ENCODE measurements at regions not wholly inside any gene's neighbourhood (a gene's known extent, or its start where the extent isn't known, plus 50 kb on each side); places are given as distances from the start of the nearest gene placed in this dataset.

- Histone ChIP-seq H3K27ac (ENCODE audit: low read depth, low read length) (no peak overlapping the region), H3K4me3 (ENCODE audit: low read depth, low read length) (no peak overlapping the region), H3K36me3 (ENCODE audit: insufficient read depth, low read length) (no peaks in the 10 kb centered on the region), H2AFZ (ENCODE audit: low read length, unreplicated experiment) (no peak overlapping the region), H3K27me3 (ENCODE audit: insufficient read depth, low read length) (peaks cover 7% of the 10 kb centered on the region), H3K4me1 (ENCODE audit: control insufficient read depth, insufficient read depth, low read length, unreplicated experiment) (no peaks in the 10 kb centered on the region), H3K79me2 (ENCODE audit: control insufficient read depth, insufficient read depth, low read length, unreplicated experiment) (no peaks in the 10 kb centered on the region)
These were observed 139.0 kb upstream of the HNRNPA3 start for GRCh38 chr2:177073611-177074010.

- Histone ChIP-seq H3K79me2 (ENCODE audit: control insufficient read depth, insufficient read depth, low read length, unreplicated experiment) (no peaks in the 10 kb centered on the region), H3K4me1 (ENCODE audit: control insufficient read depth, insufficient read depth, low read length, unreplicated experiment) (no peaks in the 10 kb centered on the region), H3K27ac (ENCODE audit: low read depth, low read length) (no peak overlapping the region), H2AFZ (ENCODE audit: low read length, unreplicated experiment) (no peak overlapping the region), H3K4me3 (ENCODE audit: low read depth, low read length) (no peak overlapping the region), H3K27me3 (ENCODE audit: insufficient read depth, low read length) (peaks cover 7% of the 10 kb centered on the region), H3K36me3 (ENCODE audit: insufficient read depth, low read length) (no peaks in the 10 kb centered on the region)
These were observed 138.4 kb upstream of the HNRNPA3 start for GRCh38 chr2:177074099-177074710.

DNA sequence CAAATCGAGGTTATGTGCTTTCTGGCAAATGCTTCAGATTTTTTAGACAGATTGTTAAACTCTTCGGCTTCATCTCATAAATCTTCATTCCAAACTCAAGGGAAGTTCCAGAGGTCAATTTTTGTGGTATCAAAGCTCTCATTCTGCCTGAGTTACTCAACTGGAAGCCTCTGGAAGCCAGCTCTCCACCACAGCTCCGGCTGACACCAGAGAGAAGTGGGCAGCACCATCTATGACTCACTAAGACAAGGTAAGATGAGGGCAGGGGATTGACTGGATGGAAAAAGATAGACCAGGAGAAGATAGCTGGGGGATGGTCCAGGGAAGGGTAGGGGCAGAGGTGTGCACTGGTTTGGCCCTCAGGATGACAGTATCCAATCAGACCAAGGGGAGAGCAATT is 137.3 kb upstream of the HNRNPA3 start:
- H2AFZ ChIP-seq (ENCODE audit: low read length, unreplicated experiment): no peak overlapping the region
- no peak overlapping the region for H3K4me3 ChIP-seq (ENCODE audit: low read depth, low read length)
- H3K36me3 ChIP-seq (ENCODE audit: insufficient read depth, low read length): no peaks in the 10 kb centered on the region
- no peaks in the 10 kb centered on the region for H3K79me2 ChIP-seq (ENCODE audit: control insufficient read depth, insufficient read depth, low read length, unreplicated experiment)
- no peak overlapping the region for H3K27ac ChIP-seq (ENCODE audit: low read depth, low read length)
- H3K27me3 ChIP-seq (ENCODE audit: insufficient read depth, low read length): peaks cover 7% of the 10 kb centered on the region
- no peaks in the 10 kb centered on the region for H3K4me1 ChIP-seq (ENCODE audit: control insufficient read depth, insufficient read depth, low read length, unreplicated experiment)

- Histone ChIP-seq H3K4me3 (ENCODE audit: low read depth, low read length) (no peak overlapping the region), H3K27ac (ENCODE audit: low read depth, low read length) (no peak overlapping the region), H3K27me3 (ENCODE audit: insufficient read depth, low read length) (peaks cover 15% of the 10 kb centered on the region), H2AFZ (ENCODE audit: low read length, unreplicated experiment) (no peak overlapping the region), H3K79me2 (ENCODE audit: control insufficient read depth, insufficient read depth, low read length, unreplicated experiment) (no peaks in the 10 kb centered on the region), H3K4me1 (ENCODE audit: control insufficient read depth, insufficient read depth, low read length, unreplicated experiment) (no peaks in the 10 kb centered on the region), H3K36me3 (ENCODE audit: insufficient read depth, low read length) (no peaks in the 10 kb centered on the region)
These were observed 135.9 kb upstream of the HNRNPA3 start for GRCh38 chr2:177076636-177077179.

GRCh38 chr2:177077778-177078177 is 134.8 kb upstream of the HNRNPA3 start:
- H3K27ac ChIP-seq (ENCODE audit: low read depth, low read length): no peak overlapping the region
- H3K36me3 ChIP-seq (ENCODE audit: insufficient read depth, low read length): no peaks in the 10 kb centered on the region
- no peak overlapping the region for H3K4me3 ChIP-seq (ENCODE audit: low read depth, low read length)

DNA sequence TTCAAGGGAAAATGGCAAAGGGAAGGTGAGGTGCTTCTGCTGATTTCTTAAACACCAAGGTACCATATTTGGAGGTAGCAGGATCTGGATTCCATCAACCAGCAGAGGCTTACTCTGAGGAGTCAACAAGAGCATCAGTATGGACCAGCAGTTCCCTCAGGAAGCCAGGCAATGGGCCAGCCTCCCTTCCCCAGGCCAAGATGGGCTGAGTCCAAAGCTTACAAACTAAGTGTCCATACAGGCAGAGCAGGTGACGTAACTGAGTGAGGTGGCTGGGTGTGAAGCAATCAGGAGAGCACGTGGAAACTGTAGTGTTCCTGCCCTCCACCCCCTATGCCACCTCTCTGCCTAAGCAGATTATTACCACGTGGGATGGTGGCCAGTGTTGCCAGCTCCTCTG is 134.2 kb upstream of the HNRNPA3 start:
- Histone ChIP-seq H2AFZ (ENCODE audit: low read length, unreplicated experiment) (no peak overlapping the region), H3K36me3 (ENCODE audit: insufficient read depth, low read length) (no peaks in the 10 kb centered on the region), H3K27ac (ENCODE audit: low read depth, low read length) (no peak overlapping the region), H3K27me3 (ENCODE audit: insufficient read depth, low read length) (peaks cover 12% of the 10 kb centered on the region), H3K4me3 (ENCODE audit: low read depth, low read length) (no peak overlapping the region), H3K79me2 (ENCODE audit: control insufficient read depth, insufficient read depth, low read length, unreplicated experiment) (no peaks in the 10 kb centered on the region), H3K4me1 (ENCODE audit: control insufficient read depth, insufficient read depth, low read length, unreplicated experiment) (no peaks in the 10 kb centered on the region)

More at GRCh38 chr2:177077778-177078177, 134.8 kb upstream of the HNRNPA3 start:
- H3K79me2 ChIP-seq (ENCODE audit: control insufficient read depth, insufficient read depth, low read length, unreplicated experiment): no peaks in the 10 kb centered on the region
- H2AFZ ChIP-seq (ENCODE audit: low read length, unreplicated experiment): no peak overlapping the region
- H3K4me1 ChIP-seq (ENCODE audit: control insufficient read depth, insufficient read depth, low read length, unreplicated experiment): no peaks in the 10 kb centered on the region
- peaks cover 17% of the 10 kb centered on the region for H3K27me3 ChIP-seq (ENCODE audit: insufficient read depth, low read length)

DNA sequence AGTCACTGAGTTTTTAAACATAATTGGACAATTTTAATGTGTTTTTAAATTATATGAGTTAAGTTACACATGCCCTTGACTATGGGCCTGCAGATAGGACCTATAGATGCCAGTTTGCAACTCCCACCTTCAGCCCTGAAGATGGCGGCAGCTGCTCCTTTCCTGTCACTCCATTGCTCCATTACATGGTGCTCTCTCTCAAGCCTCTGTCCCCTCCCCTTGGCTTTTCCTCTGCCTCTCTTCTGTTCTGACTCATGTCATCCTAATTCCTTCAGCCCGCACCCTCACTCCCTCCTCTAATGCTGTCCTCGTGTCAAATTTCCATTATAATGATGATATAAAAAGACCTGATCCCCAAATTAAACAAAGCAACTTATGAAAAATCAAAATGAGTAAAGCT is 133.7 kb upstream of the HNRNPA3 start:
- Histone ChIP-seq H2AFZ (ENCODE audit: low read length, unreplicated experiment) (no peak overlapping the region), H3K79me2 (ENCODE audit: control insufficient read depth, insufficient read depth, low read length, unreplicated experiment) (no peaks in the 10 kb centered on the region), H3K4me1 (ENCODE audit: control insufficient read depth, insufficient read depth, low read length, unreplicated experiment) (no peaks in the 10 kb centered on the region), H3K27me3 (ENCODE audit: insufficient read depth, low read length) (peaks cover 12% of the 10 kb centered on the region), H3K36me3 (ENCODE audit: insufficient read depth, low read length) (no peaks in the 10 kb centered on the region), H3K4me3 (ENCODE audit: low read depth, low read length) (no peak overlapping the region), H3K27ac (ENCODE audit: low read depth, low read length) (no peak overlapping the region)

- Histone ChIP-seq H3K4me1 (ENCODE audit: control insufficient read depth, insufficient read depth, low read length, unreplicated experiment) (no peaks in the 10 kb centered on the region), H3K4me3 (ENCODE audit: low read depth, low read length) (no peak overlapping the region), H2AFZ (ENCODE audit: low read length, unreplicated experiment) (no peak overlapping the region), H3K36me3 (ENCODE audit: insufficient read depth, low read length) (no peaks in the 10 kb centered on the region), H3K79me2 (ENCODE audit: control insufficient read depth, insufficient read depth, low read length, unreplicated experiment) (no peaks in the 10 kb centered on the region), H3K27me3 (ENCODE audit: insufficient read depth, low read length) (peaks cover 19% of the 10 kb centered on the region), H3K27ac (ENCODE audit: low read depth, low read length) (no peak overlapping the region)
These were observed 131.8 kb upstream of the HNRNPA3 start for GRCh38 chr2:177080746-177081284.

DNA sequence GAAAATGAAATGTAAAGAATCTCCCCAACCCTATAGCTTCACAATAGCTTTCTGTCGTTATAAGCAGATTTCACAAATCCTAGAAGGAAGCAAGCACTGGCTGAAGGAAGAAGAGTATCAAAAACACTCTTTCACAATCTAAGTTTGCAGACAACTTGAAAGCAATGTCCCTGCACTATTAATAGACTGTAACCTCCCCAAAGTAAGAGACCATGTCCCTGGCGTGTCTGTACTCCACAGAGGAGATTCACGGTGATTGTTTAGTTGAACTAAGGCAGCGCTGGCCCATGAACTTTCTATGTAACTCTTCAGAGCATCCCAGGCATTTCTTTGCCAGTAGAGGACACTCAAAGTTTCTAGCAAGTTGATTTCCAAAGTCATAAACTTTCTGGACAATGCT is 128.0 kb upstream of the HNRNPA3 start:
- no peaks in the 10 kb centered on the region for H3K4me1 ChIP-seq (ENCODE audit: control insufficient read depth, insufficient read depth, low read length, unreplicated experiment)
- no peaks in the 10 kb centered on the region for H3K36me3 ChIP-seq (ENCODE audit: insufficient read depth, low read length)

DNA sequence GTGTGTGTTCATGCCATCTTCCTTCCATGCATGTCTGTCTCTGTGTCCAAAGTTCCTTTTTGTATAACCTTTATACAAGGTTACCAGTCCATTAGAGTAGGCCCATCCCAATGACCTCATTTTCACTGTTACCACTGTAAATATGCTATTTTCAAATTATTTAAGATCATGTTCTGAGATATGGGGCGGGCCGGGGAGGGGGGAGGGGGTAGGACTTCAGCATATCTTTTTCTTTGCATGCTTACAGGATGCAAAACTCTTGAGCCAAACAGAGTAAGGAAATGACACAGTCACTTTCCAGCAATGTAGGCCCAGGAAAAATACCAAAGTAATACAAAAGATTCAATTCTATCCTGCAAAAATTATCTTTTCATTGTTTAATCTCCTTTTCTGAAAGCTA is 124.1 kb upstream of the HNRNPA3 start:
- no peaks in the 10 kb centered on the region for H3K79me2 ChIP-seq (ENCODE audit: control insufficient read depth, insufficient read depth, low read length, unreplicated experiment)
- H3K4me3 ChIP-seq (ENCODE audit: low read depth, low read length): no peak overlapping the region
- H2AFZ ChIP-seq (ENCODE audit: low read length, unreplicated experiment): no peak overlapping the region
- peaks cover 30% of the 10 kb centered on the region for H3K27me3 ChIP-seq (ENCODE audit: insufficient read depth, low read length)
- no peaks in the 10 kb centered on the region for H3K4me1 ChIP-seq (ENCODE audit: control insufficient read depth, insufficient read depth, low read length, unreplicated experiment)
- H3K27ac ChIP-seq (ENCODE audit: low read depth, low read length): no peak overlapping the region
- no peaks in the 10 kb centered on the region for H3K36me3 ChIP-seq (ENCODE audit: insufficient read depth, low read length)

More for the DNA sequence above, 128.0 kb upstream of the HNRNPA3 start:
- Histone ChIP-seq H2AFZ (ENCODE audit: low read length, unreplicated experiment) (no peak overlapping the region), H3K4me3 (ENCODE audit: low read depth, low read length) (no peak overlapping the region), H3K27me3 (ENCODE audit: insufficient read depth, low read length) (peaks cover 36% of the 10 kb centered on the region), H3K79me2 (ENCODE audit: control insufficient read depth, insufficient read depth, low read length, unreplicated experiment) (no peaks in the 10 kb centered on the region), H3K27ac (ENCODE audit: low read depth, low read length) (no peak overlapping the region)

GRCh38 chr2:177090967-177091366 is 121.6 kb upstream of the HNRNPA3 start:
- Histone ChIP-seq H3K79me2 (ENCODE audit: control insufficient read depth, insufficient read depth, low read length, unreplicated experiment) (no peaks in the 10 kb centered on the region), H2AFZ (ENCODE audit: low read length, unreplicated experiment) (no peak overlapping the region), H3K27me3 (ENCODE audit: insufficient read depth, low read length) (peaks cover 22% of the 10 kb centered on the region), H3K36me3 (ENCODE audit: insufficient read depth, low read length) (no peaks in the 10 kb centered on the region), H3K4me3 (ENCODE audit: low read depth, low read length) (no peak overlapping the region), H3K27ac (ENCODE audit: low read depth, low read length) (no peak overlapping the region), H3K4me1 (ENCODE audit: control insufficient read depth, insufficient read depth, low read length, unreplicated experiment) (no peaks in the 10 kb centered on the region)

All from ACC112 (cell line).